OCI-LY1 (cell line): ENCODE measurements at regions not wholly inside any gene's neighbourhood (a gene's known extent, or its start where the extent isn't known, plus 50 kb on each side); places are given as distances from the start of the nearest gene placed in this dataset.
"Not testable (repeated sequence)": the region's sequence is repeated elsewhere in the genome, so short reads cannot be mapped to it uniquely, and the experiment has no call there.

Experiments used
- H2AFZ ChIP-seq: fragments of 200-600 bp; sonication (generic), shearing (Covaris generic); 2 replicates; pipeline ENCODE4 v1.6.0; 2014; ENCODE audit warnings: antibody characterized with exemption, mild to moderate bottlenecking, low read length
- H3F3A ChIP-seq: fragments of 200-600 bp; sonication (generic), shearing (Covaris generic); 2 replicates; pipeline ENCODE4 v1.6.0; 2014; ENCODE audit warnings: mild to moderate bottlenecking, antibody characterized with exemption, low read length, moderate library complexity; ENCODE audit not compliant: insufficient read depth
- H3K27ac ChIP-seq: fragments of 200-600 bp; sonication (generic); 2 replicates; pipeline ENCODE4 v1.5.1; 2014; ENCODE audit warnings: low read length, mixed run types, mild to moderate bottlenecking, low read depth; ENCODE audit not compliant: poor library complexity, severe bottlenecking
- H3K27me3 ChIP-seq: fragments of 200-600 bp; sonication (generic); 2 replicates; pipeline ENCODE4 v1.6.0; 2014; ENCODE audit warnings: antibody characterized with exemption, mild to moderate bottlenecking, low read length, moderate library complexity; ENCODE audit not compliant: insufficient read depth
- H3K36me3 ChIP-seq: fragments of 200-600 bp; sonication (generic); 2 replicates; pipeline ENCODE4 v1.6.1; 2014; ENCODE audit warnings: mild to moderate bottlenecking, antibody characterized with exemption, low read length, moderate library complexity, mixed read lengths; ENCODE audit not compliant: insufficient read depth
- H3K4me1 ChIP-seq: fragments of 200-600 bp; sonication (generic); 2 replicates; pipeline ENCODE4 v1.5.1; 2014; ENCODE audit warnings: mild to moderate bottlenecking, low read length, moderate library complexity; ENCODE audit not compliant: insufficient read depth, severe bottlenecking
- H3K4me2 ChIP-seq: fragments of 200-600 bp; sonication (generic), shearing (Covaris generic); 2 replicates; pipeline ENCODE4 v1.6.1; 2014; ENCODE audit warnings: low read length
- H3K4me3 ChIP-seq: fragments of 200-600 bp; sonication (generic); 2 replicates; pipeline ENCODE4 v1.5.1; 2014; ENCODE audit warnings: low read length, low read depth, mild to moderate bottlenecking, mixed read lengths; ENCODE audit not compliant: poor library complexity, severe bottlenecking
- H3K79me2 ChIP-seq: fragments of 200-600 bp; shearing (Covaris generic); 2 replicates; pipeline ENCODE4 v1.6.1; 2016; ENCODE audit warnings: mixed run types, low read length, mixed read lengths; ENCODE audit not compliant: insufficient read depth
- H3K9ac ChIP-seq: fragments of 200-600 bp; sonication (generic), shearing (Covaris generic); 2 replicates; pipeline ENCODE4 v1.6.1; 2014; ENCODE audit warnings: mild to moderate bottlenecking, low read length, mixed read lengths
- H3K9me2 ChIP-seq: fragments of 200-600 bp; sonication (generic), shearing (Covaris generic); 2 replicates; pipeline ENCODE4 v1.6.1; 2014; ENCODE audit warnings: low read depth, mild to moderate bottlenecking, low read length, mixed read lengths
- H3K9me3 ChIP-seq: fragments of 200-600 bp; shearing (Covaris generic); 2 replicates; pipeline ENCODE4 v1.6.1; 2014; ENCODE audit warnings: low read length, mixed read lengths
- H4K20me1 ChIP-seq: fragments of 200-600 bp; sonication (generic), shearing (Covaris generic); 2 replicates; pipeline ENCODE4 v1.6.0; 2016; ENCODE audit warnings: mild to moderate bottlenecking, low read length; ENCODE audit not compliant: insufficient read depth
- EZH2 ChIP-seq: fragments of 200-600 bp; sonication (generic), shearing (Covaris generic); IDR thresholded peaks from 2 replicates; pipeline ENCODE4 v1.8.0; 2017; ENCODE audit warnings: borderline replicate concordance, mixed run types, mild to moderate bottlenecking, antibody characterized with exemption, low read length, moderate library complexity, mixed read lengths
- TF ChIP-seq, protein P1 (sequence below): fragments of 200-600 bp; sonication (generic), shearing (Covaris generic); IDR thresholded peaks from 2 replicates; pipeline ENCODE4 v1.5.1; 2017; ENCODE audit warnings: mild to moderate bottlenecking, antibody characterized with exemption, low read length, moderate library complexity, mixed read lengths

- H3K36me3 ChIP-seq, result no peaks in the 10 kb centered on the region
- H3K9me2 ChIP-seq, result no peaks in the 10 kb centered on the region
- peaks cover 38% of the 10 kb centered on the region for H3K4me1 ChIP-seq
- H3K79me2 ChIP-seq, result no peaks in the 10 kb centered on the region
- H3F3A ChIP-seq, result no peaks in the 10 kb centered on the region
- H3K4me3 ChIP-seq, result no peak overlapping the region
- H3K27me3 ChIP-seq, result no peaks in the 10 kb centered on the region
- no peaks in the 10 kb centered on the region; the same call in 1 of the 2 replicates for H3K9me3 ChIP-seq
- H2AFZ ChIP-seq, result peak overlapping the region; percentile 97
- H3K9ac ChIP-seq, result no peak overlapping the region
- no peak for TF ChIP-seq EZH2
- TF ChIP-seq, protein P1, sequence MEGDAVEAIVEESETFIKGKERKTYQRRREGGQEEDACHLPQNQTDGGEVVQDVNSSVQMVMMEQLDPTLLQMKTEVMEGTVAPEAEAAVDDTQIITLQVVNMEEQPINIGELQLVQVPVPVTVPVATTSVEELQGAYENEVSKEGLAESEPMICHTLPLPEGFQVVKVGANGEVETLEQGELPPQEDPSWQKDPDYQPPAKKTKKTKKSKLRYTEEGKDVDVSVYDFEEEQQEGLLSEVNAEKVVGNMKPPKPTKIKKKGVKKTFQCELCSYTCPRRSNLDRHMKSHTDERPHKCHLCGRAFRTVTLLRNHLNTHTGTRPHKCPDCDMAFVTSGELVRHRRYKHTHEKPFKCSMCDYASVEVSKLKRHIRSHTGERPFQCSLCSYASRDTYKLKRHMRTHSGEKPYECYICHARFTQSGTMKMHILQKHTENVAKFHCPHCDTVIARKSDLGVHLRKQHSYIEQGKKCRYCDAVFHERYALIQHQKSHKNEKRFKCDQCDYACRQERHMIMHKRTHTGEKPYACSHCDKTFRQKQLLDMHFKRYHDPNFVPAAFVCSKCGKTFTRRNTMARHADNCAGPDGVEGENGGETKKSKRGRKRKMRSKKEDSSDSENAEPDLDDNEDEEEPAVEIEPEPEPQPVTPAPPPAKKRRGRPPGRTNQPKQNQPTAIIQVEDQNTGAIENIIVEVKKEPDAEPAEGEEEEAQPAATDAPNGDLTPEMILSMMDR, result no peak
- no peak overlapping the region for H3K4me2 ChIP-seq
- H4K20me1 ChIP-seq, result no peaks in the 10 kb centered on the region
- no peak overlapping the region for H3K27ac ChIP-seq
Observed at GRCh38 chr13:65584126-65584525, 1646.0 kb downstream of the PCDH9 start.

DNA sequence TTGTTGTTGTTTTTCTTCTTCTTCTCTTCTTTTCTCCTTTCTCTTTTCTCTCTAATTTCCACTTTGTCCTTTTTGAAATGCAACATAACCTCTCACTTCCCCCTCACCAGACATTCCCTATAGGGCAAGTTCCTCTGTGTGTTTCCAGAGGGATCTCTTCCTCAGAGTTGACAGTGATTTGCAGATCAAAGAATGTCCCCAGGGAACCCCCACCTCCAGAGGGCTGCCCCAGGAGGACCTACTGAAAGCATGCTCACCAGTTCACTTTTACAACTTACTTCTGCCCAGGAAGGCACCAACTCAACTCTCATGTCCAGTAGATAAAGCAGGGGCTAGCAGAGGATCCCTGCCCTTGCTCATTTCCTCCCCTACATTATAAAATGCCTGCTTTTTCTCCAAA is 1648.0 kb downstream of the PCDH9 start:
- no peaks in the 10 kb centered on the region; the same call in 1 of the 2 replicates for H3K9me3 ChIP-seq
- peak overlapping the region; percentile 1 for H3K27ac ChIP-seq
- peak overlapping the region; percentile 93 for H2AFZ ChIP-seq
- no peak overlapping the region for H3K4me3 ChIP-seq
- H3K9ac ChIP-seq, result no peak overlapping the region
- TF ChIP-seq EZH2, result no peak
- TF ChIP-seq, protein P1, result no peak
- H3K36me3 ChIP-seq, result no peaks in the 10 kb centered on the region
- H3K4me2 ChIP-seq, result no peak overlapping the region
- no peaks in the 10 kb centered on the region for H3K79me2 ChIP-seq
- no peaks in the 10 kb centered on the region for H3F3A ChIP-seq
- H3K9me2 ChIP-seq, result no peaks in the 10 kb centered on the region
- peaks cover 38% of the 10 kb centered on the region for H3K4me1 ChIP-seq
- H4K20me1 ChIP-seq, result no peaks in the 10 kb centered on the region
- no peaks in the 10 kb centered on the region for H3K27me3 ChIP-seq

DNA sequence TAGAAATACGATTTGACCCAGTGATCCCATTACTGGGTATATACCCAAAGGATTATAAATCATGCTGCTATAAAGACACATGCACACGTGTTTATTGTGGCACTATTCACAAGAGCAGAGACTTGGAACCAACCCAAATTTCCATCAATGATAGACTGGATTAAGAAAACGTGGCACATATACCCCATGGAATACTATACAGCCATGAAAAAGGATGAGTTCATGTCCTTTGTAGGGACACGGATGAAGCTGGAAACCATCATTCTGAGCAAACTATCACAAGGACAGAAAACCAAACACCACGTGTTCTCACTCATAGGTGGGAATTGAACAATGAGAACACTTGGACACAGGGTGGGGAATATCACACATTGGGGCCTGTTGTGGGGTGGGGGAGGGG is 1665.6 kb downstream of the PCDH9 start:
- H3K36me3 ChIP-seq, H4K20me1 ChIP-seq, H3K4me2 ChIP-seq, H2AFZ ChIP-seq, H3K9me2 ChIP-seq, H3F3A ChIP-seq, H3K4me1 ChIP-seq, H3K79me2 ChIP-seq, H3K27ac ChIP-seq, H3K27me3 ChIP-seq, H3K9me3 ChIP-seq, H3K4me3 ChIP-seq, H3K9ac ChIP-seq: not testable (repeated sequence)

DNA sequence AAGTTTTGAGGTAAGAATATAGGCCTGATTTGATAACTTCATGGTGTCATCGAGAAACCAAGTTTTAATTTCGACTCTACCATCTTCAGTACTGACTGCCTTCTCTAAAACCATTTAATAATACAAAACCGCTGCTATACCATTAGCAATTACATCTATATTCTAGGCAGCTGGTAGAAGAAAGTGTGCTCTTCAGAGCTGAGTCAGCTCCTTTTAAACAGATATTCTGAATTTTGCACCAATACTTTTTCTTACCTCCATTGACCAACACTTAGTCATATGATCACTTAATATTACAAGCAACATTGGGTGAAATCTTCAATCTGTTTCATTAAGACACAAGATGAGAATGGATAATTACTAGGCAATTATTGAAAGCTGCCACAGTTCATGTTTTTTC is 1667.8 kb downstream of the PCDH9 start:
- Histone ChIP-seq H3K27me3 (no peaks in the 10 kb centered on the region), H3K36me3 (no peaks in the 10 kb centered on the region), H2AFZ (no peak overlapping the region; the same call in 1 of the 2 replicates), H3K9me3 (no peaks in the 10 kb centered on the region), H3K4me3 (no peak overlapping the region), H3K4me1 (no peaks in the 10 kb centered on the region), H3F3A (no peaks in the 10 kb centered on the region), H3K9me2 (no peaks in the 10 kb centered on the region), H3K79me2 (no peaks in the 10 kb centered on the region), H3K27ac (no peak overlapping the region), H3K4me2 (no peak overlapping the region), H4K20me1 (no peaks in the 10 kb centered on the region), H3K9ac (no peak overlapping the region)
- TF ChIP-seq, protein P1, result no peak
- TF ChIP-seq EZH2, result no peak
